ENCODE measurements at regions not wholly inside any gene's neighbourhood (a gene's known extent, or its start where the extent isn't known, plus 50 kb on each side); places are given as distances from the start of the nearest gene placed in this dataset.

- ATAC-seq (ENCODE audit: low read depth) (no peak), DNase-seq (no peak)
- 90% methylated on average over 3 of the region's 7 CpGs for WGBS (ENCODE audit: insufficient coverage)
- Histone ChIP-seq H4K20me1 (ENCODE audit: control insufficient read depth, insufficient read depth, low read length, poor library complexity, severe bottlenecking) (no peaks in the 10 kb centered on the region), H3K79me2 (ENCODE audit: control insufficient read depth, insufficient read depth, low read length) (no peaks in the 10 kb centered on the region), H3K36me3 (replicated peaks in 1 of 2; ENCODE audit: control extremely low read depth in 1 of 2, control insufficient read depth in 1 of 2, extremely low read depth in 1 of 2, insufficient read depth in 2 of 2, low read length in 1 of 2) (no peaks in the 10 kb centered on the region), H3K9ac (ENCODE audit: low read length) (no peak overlapping the region), H3K27me3 (replicated peaks in 1 of 4; ENCODE audit: control extremely low read depth in 1 of 4, control insufficient read depth in 3 of 4, insufficient read depth in 4 of 4, low read length in 3 of 4) (no peaks in the 10 kb centered on the region), H3K27ac (ENCODE audit: low read length in 2 of 2) (no peak overlapping the region), H3K4me3 (ENCODE audit: control extremely low read depth in 1 of 5, extremely low read depth in 1 of 5, insufficient read depth in 1 of 5, low read depth in 2 of 5, low read length in 4 of 5) (no peak overlapping the region), H3K4me2 (replicated peaks; ENCODE audit: low read depth, low read length, poor library complexity, severe bottlenecking) (no peak overlapping the region), H3K4me1 (ENCODE audit: control insufficient read depth in 2 of 2, insufficient read depth in 2 of 2, low read length in 2 of 2) (no peaks in the 10 kb centered on the region), H2AFZ (ENCODE audit: insufficient read depth, low read depth, low read length, poor library complexity, severe bottlenecking) (no peak overlapping the region), H3K9me3 (ENCODE audit: control extremely low read depth in 1 of 3, control insufficient read depth in 2 of 3, insufficient read depth in 1 of 3, low read length in 2 of 3) (no peaks in the 10 kb centered on the region)
- no peak for TF ChIP-seq CTCF (IDR thresholded peaks at IDR 0.05)
- no peak for TF ChIP-seq EZH2 (IDR thresholded peaks at IDR 0.05; ENCODE audit: borderline replicate concordance, insufficient read depth, low read depth, low read length, poor library complexity, severe bottlenecking)
- Mint-ChIP-seq H3K27me3 (no peaks in the 10 kb centered on the region), H3K4me3 (no peak overlapping the region), H3K9me3 (ENCODE audit: insufficient read depth) (no peaks in the 10 kb centered on the region), H3K4me1 (no peaks in the 10 kb centered on the region), H3K27ac (no peak overlapping the region)
- ChIA-PET POLR2A (no interaction called here), CTCF (interaction anchor here (1.8 kb wide), 1 partner anchor 10 kb away, joined by 4 read pairs; no protein-coding TSS in a partner anchor)
- intact Hi-C loops (cut with micrococcal nuclease), result no loop called here
These were observed 364.8 kb downstream of the PDGFC start for GRCh38 chr4:156606554-156607477.

- Histone ChIP-seq H3K4me2 (replicated peaks; ENCODE audit: low read depth, low read length, poor library complexity, severe bottlenecking) (no peak overlapping the region), H3K4me1 (ENCODE audit: control insufficient read depth in 2 of 2, insufficient read depth in 2 of 2, low read length in 2 of 2) (no peaks in the 10 kb centered on the region), H3K27me3 (replicated peaks in 1 of 4; ENCODE audit: control extremely low read depth in 1 of 4, control insufficient read depth in 3 of 4, insufficient read depth in 4 of 4, low read length in 3 of 4) (no peaks in the 10 kb centered on the region), H3K36me3 (replicated peaks in 1 of 2; ENCODE audit: control extremely low read depth in 1 of 2, control insufficient read depth in 1 of 2, extremely low read depth in 1 of 2, insufficient read depth in 2 of 2, low read length in 1 of 2) (no peaks in the 10 kb centered on the region), H3K4me3 (ENCODE audit: control extremely low read depth in 1 of 5, extremely low read depth in 1 of 5, insufficient read depth in 1 of 5, low read depth in 2 of 5, low read length in 4 of 5) (no peak overlapping the region), H3K9ac (ENCODE audit: low read length) (no peak overlapping the region), H2AFZ (ENCODE audit: insufficient read depth, low read depth, low read length, poor library complexity, severe bottlenecking) (no peak overlapping the region), H4K20me1 (ENCODE audit: control insufficient read depth, insufficient read depth, low read length, poor library complexity, severe bottlenecking) (no peaks in the 10 kb centered on the region), H3K9me3 (ENCODE audit: control extremely low read depth in 1 of 3, control insufficient read depth in 2 of 3, insufficient read depth in 1 of 3, low read length in 2 of 3) (no peaks in the 10 kb centered on the region), H3K27ac (ENCODE audit: low read length in 2 of 2) (no peak overlapping the region), H3K79me2 (ENCODE audit: control insufficient read depth, insufficient read depth, low read length) (no peaks in the 10 kb centered on the region)
- H3K4me1 Mint-ChIP-seq, result no peaks in the 10 kb centered on the region
- no peak overlapping the region for H3K27ac Mint-ChIP-seq
- H3K9me3 Mint-ChIP-seq (ENCODE audit: insufficient read depth), result no peaks in the 10 kb centered on the region
- 95% methylated on average over 5 of the region's 6 CpGs for WGBS (ENCODE audit: insufficient coverage)
- ChIA-PET POLR2A (no interaction called here), CTCF (no interaction called here)
- ATAC-seq (ENCODE audit: low read depth) (no peak), DNase-seq (no peak)
- no peak overlapping the region for H3K4me3 Mint-ChIP-seq
- H3K27me3 Mint-ChIP-seq, result no peaks in the 10 kb centered on the region
- intact Hi-C loops (cut with micrococcal nuclease), result no loop called here
- no peak for TF ChIP-seq EZH2 (IDR thresholded peaks at IDR 0.05; ENCODE audit: borderline replicate concordance, insufficient read depth, low read depth, low read length, poor library complexity, severe bottlenecking)
- no peak for TF ChIP-seq CTCF (IDR thresholded peaks at IDR 0.05)
These were observed 373.4 kb downstream of the PDGFC start for GRCh38 chr4:156598138-156598681.

All from B cell (primary cell).